HG02885 (cell line): ENCODE measurements at regions not wholly inside any gene's neighbourhood (a gene's known extent, or its start where the extent isn't known, plus 50 kb on each side); places are given as distances from the start of the nearest gene placed in this dataset.
"Not testable (repeated sequence)": the region's sequence is repeated elsewhere in the genome, so short reads cannot be mapped to it uniquely, and the experiment has no call there.

Experiments used
- ATAC-seq: cut with Tn5 transposase; IDR thresholded peaks from one replicate; pipeline ENCODE4 v1.9.1; 2021; ENCODE audit warnings: mild to moderate bottlenecking; ENCODE audit not compliant: unreplicated experiment, poor library complexity

GRCh38 chr5:122661496-122662180 lies 113.2 kb upstream of the SNX2 start:
- ATAC-seq = no peak

GRCh38 chr5:122665051-122665450 lies 109.8 kb upstream of the SNX2 start:
- no peak for ATAC-seq

- peak; percentile 87 for ATAC-seq
Observed at GRCh38 chr5:122668552-122668951, 106.3 kb upstream of the SNX2 start.

- ATAC-seq = not testable (repeated sequence)
Observed at GRCh38 chr5:122669709-122670108, 105.2 kb upstream of the SNX2 start.

- ATAC-seq = no peak
Observed at GRCh38 chr5:122673343-122673742, 101.5 kb upstream of the SNX2 start.

DNA sequence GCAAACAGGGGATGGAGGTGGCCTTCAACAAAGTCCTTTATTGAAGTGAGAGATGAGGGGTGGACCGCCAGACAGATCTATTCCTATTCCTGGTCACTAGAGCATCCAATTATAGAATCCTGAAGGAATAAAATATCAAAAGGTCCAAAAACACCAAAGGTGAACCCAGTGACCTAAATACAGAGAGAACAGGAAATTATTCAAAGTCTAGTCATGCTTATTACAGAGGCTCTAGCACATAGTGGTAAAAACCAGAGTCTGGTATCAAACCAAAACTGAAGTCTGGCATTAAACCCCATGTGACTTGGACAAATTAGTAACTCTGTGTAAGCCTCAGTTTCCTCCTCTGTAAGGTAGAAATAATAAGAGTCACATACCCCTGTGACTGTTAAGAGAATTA lies 100.5 kb upstream of the SNX2 start:
- ATAC-seq = no peak

- ATAC-seq = no peak
Observed at GRCh38 chr5:122680623-122681350, 94.1 kb upstream of the SNX2 start.

DNA sequence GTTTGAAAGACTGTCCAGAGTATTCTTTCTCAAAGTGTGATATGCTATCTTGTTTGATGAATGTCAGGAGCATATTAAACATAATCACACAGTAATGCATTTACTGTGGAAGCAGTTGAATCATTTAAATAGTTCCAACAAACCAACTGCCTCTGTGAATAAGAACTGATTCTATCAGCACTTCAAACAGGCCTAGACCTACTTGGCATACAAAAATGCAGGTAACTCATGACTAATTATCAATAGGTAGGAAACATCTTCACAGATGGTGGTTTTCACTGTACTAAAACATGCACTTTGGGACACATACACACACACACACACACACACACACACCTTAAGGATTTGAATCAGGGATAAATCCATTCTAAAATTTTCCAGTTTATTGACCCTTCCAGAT lies 91.2 kb upstream of the SNX2 start:
- no peak for ATAC-seq

- no peak for ATAC-seq
Observed at GRCh38 chr5:122690266-122690665, 84.6 kb upstream of the SNX2 start.

- no peak for ATAC-seq
Observed at GRCh38 chr5:122691931-122692330, 82.9 kb upstream of the SNX2 start.

GRCh38 chr5:122693963-122694362 lies 80.9 kb upstream of the SNX2 start:
- peak; percentile 57 for ATAC-seq

- ATAC-seq = no peak
Observed at GRCh38 chr5:122694884-122695283, 80.0 kb upstream of the SNX2 start.

- peak; percentile 38 for ATAC-seq
Observed at GRCh38 chr5:122696735-122697134, 78.1 kb upstream of the SNX2 start.

DNA sequence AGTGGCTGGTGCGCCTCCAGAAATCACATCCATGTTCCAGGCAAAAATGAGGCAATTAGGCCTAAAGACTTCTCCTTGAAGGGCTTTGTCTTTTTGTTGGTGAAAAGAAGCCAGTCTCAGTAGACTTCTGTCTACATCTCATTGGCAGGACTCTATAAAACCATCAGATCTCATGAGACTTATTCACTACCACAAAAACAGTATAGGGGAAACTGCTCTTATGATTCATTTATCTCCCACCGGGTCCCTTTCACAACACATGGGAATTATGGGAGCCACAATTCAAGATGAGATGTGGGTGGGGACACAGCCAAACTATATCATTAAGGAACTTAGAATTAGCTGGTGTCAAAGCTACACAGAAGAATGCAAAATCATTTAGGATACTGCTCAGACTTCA lies 77.7 kb upstream of the SNX2 start:
- no peak for ATAC-seq

GRCh38 chr5:122699201-122699600 lies 75.7 kb upstream of the SNX2 start:
- ATAC-seq = no peak

GRCh38 chr5:122701640-122702523 lies 73.0 kb upstream of the SNX2 start:
- peak; percentile 99 for ATAC-seq

DNA sequence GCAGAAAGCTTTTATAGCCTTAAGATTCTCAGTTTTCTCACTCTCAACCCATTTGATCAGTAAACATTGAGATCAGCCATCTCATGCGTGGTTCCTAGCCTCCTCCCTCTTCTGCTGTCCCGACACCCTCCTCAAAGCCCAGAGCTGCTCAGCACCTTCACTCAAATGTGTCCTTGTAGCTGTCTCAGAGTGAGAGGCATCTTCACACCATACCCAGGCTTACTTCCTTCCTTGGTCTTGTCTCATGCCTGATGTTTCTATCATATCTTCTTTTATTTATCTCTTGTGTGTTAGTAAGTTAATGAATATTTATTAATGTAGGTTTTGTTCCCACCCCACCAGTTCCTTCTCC lies 72.4 kb upstream of the SNX2 start:
- peak; percentile 28 for ATAC-seq

- ATAC-seq = no peak
Observed at GRCh38 chr5:122703203-122703602, 71.7 kb upstream of the SNX2 start.

- ATAC-seq = peak; percentile 23
Observed at GRCh38 chr5:122704247-122705036, 70.4 kb upstream of the SNX2 start.

DNA sequence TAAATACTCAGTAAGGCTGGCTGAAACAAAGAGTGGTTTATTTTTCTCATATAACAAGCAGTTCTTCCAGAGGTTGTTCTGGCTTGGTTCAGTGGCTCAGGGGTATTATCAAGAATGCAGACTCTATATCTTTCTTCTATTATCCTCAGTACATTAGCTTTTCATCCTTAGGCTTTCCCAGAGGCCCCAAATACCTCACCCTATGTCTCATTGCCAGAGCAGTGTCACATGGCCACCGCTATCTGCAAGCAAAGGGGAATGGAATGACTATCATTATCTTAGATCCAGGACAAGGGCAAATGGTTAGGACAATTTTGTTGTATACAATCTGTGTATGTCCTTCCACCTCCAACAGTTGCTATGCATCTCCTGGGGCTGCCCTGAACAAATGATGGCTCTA lies 69.0 kb upstream of the SNX2 start:
- ATAC-seq = no peak
